ENCODE measurements at regions not wholly inside any gene's neighbourhood (a gene's known extent, or its start where the extent isn't known, plus 50 kb on each side); places are given as distances from the start of the nearest gene placed in this dataset.

DNA sequence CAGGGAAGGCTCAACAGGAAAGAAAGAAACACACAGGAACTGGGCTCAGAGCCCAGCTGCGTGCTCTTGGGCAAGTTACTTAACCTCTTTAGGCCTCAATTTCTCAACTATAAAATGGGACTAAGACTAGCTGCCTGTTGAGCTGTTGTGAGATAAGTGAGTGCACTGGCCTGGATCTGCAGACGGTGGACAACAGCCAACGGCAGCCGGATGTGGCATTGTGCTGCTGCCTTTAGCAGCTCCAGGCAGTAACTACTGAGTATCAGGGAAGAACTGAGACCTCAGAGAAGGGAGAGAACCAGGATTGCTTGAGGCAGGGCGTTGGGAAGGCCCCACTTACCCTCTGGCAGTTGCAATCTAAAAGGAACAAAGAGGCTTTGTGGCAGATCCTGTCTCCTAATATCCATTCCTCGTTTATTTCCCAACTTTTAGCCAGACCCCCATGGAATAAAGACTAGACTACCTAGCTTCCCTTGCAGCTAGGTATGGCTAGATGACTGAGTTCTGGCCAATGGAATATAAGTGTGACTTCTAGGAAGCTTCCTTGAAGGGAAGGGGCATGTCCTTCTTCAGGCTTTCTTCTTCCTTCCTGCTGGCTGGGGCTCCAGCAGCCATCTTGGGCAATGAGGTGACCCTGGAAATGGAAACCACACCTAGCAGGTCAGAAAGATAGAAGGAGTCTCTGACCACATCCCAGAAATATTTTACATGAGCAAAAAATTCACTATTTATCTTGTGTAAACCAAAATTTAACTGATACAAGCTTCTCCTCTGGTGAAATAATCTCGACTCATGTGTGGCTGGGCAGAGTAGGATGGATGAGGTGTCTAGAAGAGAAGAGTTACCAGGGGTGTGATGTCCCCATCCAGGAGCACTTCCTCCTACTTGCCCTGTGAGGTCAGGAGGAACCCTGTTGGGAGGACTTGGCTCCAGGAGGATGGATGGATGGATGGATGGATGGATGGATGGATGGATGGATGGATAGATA, 67.6 kb downstream of the MRPL14 start:
- intact Hi-C loops (cut with micrococcal nuclease; ENCODE audit: unreplicated experiment) (no loop called here), in situ Hi-C loops (cut with HindIII; ENCODE audit: extremely low pct_ligation_motif_present, low pct_unique_long_range_greater_than_20kb) (no loop called here)
- DNase-seq (ENCODE audit: low spot score) (no peak), ATAC-seq (no peak), FAIRE-seq (no peak)
- CTCF ChIA-PET (ENCODE audit: low intra/inter-chr PET ratio, low total read pairs) = no interaction called here
- H3K9me3 ChIP-seq (ENCODE audit: low read length) = no peaks in the 10 kb centered on the region
- no peaks in the 10 kb centered on the region for H3K36me3 ChIP-seq (replicated peaks in 1 of 2; ENCODE audit: control insufficient read depth in 1 of 2, insufficient read depth in 2 of 2, low read length in 2 of 2)
- POLR2A ChIA-PET = no interaction called here
- H3K4me1 ChIP-seq (ENCODE audit: insufficient read depth, low read length) = peaks cover 82% of the 10 kb centered on the region
- 31% methylated on average over 7 of the region's 7 CpGs for WGBS (ENCODE audit: low lambda C conversion rate)
- H3K27ac ChIP-seq (ENCODE audit: extremely low read length, insufficient read depth, low read length) = no peak overlapping the region
- H3K9ac ChIP-seq (ENCODE audit: insufficient read depth, low read depth, low read length) = peak overlapping the region; percentile 52; the same call in 1 of the 2 replicates
- peak overlapping the region in 1 of 3 experiments; percentile 60; a peak in 2 of 6 replicates for H3K4me3 ChIP-seq (replicated peaks in 1 of 3; ENCODE audit: insufficient read depth in 1 of 3, low read depth in 2 of 3, low read length in 3 of 3)
- peak overlapping the region; percentile 76 for H3K4me2 ChIP-seq (ENCODE audit: low read depth, low read length)
- no peak overlapping the region for H2AFZ ChIP-seq (ENCODE audit: low read length)
- BruUV-seq (replicated peaks) = no TSS peak
- H4K20me1 ChIP-seq (ENCODE audit: insufficient read depth, low read length) = no peaks in the 10 kb centered on the region
- H3K79me2 ChIP-seq (ENCODE audit: insufficient read depth, low read length) = no peaks in the 10 kb centered on the region
- peaks cover 0 to 8% of the 10 kb centered on the region in 2 experiments; a peak in 3 of 5 replicates for H3K27me3 ChIP-seq (ENCODE audit: control insufficient read depth in 1 of 2, insufficient read depth in 2 of 2, low read length in 2 of 2)
- TF ChIP-seq ZNF737 (CRISPR knock-in tag; IDR thresholded peaks at IDR 0.05; ENCODE audit: borderline replicate concordance) (no peak), NFATC3 (CRISPR knock-in tag; IDR thresholded peaks at IDR 0.05) (no peak), TBX3 (IDR thresholded peaks at IDR 0.05; ENCODE audit: borderline replicate concordance) (no peak), ETV5 (CRISPR knock-in tag; IDR thresholded peaks at IDR 0.05; ENCODE audit: borderline replicate concordance) (peak; percentile 36; the same call in 1 of the 2 replicates), KDM5B (CRISPR knock-in tag; IDR thresholded peaks at IDR 0.05; ENCODE audit: borderline replicate concordance) (no peak), HNF4G (IDR thresholded peaks at IDR 0.05; ENCODE audit: borderline replicate concordance, low read depth, low read length) (no peak), HNF4G (CRISPR knock-in tag; IDR thresholded peaks at IDR 0.05; ENCODE audit: borderline replicate concordance, low read depth) (no peak), KDM2A (CRISPR knock-in tag; IDR thresholded peaks at IDR 0.05; ENCODE audit: borderline replicate concordance, low read depth) (no peak), HMGA1 (CRISPR knock-in tag; conservative IDR thresholded peaks at IDR 0.05) (no peak), ZNF713 (CRISPR knock-in tag; IDR thresholded peaks at IDR 0.05) (no peak)
- TF ChIP-seq, protein P1, sequence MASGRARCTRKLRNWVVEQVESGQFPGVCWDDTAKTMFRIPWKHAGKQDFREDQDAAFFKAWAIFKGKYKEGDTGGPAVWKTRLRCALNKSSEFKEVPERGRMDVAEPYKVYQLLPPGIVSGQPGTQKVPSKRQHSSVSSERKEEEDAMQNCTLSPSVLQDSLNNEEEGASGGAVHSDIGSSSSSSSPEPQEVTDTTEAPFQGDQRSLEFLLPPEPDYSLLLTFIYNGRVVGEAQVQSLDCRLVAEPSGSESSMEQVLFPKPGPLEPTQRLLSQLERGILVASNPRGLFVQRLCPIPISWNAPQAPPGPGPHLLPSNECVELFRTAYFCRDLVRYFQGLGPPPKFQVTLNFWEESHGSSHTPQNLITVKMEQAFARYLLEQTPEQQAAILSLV (CRISPR knock-in tag; IDR thresholded peaks at IDR 0.05; ENCODE audit: borderline replicate concordance) = peak; percentile 48; the same call in 1 of the 2 replicates
- TF ChIP-seq, protein P2, sequence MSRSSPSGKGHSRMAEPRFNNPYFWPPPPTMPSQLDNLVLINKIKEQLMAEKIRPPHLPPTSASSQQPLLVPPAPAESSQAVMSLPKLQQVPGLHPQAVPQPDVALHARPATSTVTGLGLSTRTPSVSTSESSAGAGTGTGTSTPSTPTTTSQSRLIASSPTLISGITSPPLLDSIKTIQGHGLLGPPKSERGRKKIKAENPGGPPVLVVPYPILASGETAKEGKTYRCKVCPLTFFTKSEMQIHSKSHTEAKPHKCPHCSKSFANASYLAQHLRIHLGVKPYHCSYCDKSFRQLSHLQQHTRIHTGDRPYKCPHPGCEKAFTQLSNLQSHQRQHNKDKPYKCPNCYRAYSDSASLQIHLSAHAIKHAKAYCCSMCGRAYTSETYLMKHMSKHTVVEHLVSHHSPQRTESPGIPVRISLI (CRISPR knock-in tag; IDR thresholded peaks at IDR 0.05; ENCODE audit: borderline replicate concordance) = no peak
- TF ChIP-seq, protein P3, sequence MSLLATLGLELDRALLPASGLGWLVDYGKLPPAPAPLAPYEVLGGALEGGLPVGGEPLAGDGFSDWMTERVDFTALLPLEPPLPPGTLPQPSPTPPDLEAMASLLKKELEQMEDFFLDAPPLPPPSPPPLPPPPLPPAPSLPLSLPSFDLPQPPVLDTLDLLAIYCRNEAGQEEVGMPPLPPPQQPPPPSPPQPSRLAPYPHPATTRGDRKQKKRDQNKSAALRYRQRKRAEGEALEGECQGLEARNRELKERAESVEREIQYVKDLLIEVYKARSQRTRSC (CRISPR knock-in tag; IDR thresholded peaks at IDR 0.05; ENCODE audit: low read depth) = no peak
- TF ChIP-seq, protein P4, sequence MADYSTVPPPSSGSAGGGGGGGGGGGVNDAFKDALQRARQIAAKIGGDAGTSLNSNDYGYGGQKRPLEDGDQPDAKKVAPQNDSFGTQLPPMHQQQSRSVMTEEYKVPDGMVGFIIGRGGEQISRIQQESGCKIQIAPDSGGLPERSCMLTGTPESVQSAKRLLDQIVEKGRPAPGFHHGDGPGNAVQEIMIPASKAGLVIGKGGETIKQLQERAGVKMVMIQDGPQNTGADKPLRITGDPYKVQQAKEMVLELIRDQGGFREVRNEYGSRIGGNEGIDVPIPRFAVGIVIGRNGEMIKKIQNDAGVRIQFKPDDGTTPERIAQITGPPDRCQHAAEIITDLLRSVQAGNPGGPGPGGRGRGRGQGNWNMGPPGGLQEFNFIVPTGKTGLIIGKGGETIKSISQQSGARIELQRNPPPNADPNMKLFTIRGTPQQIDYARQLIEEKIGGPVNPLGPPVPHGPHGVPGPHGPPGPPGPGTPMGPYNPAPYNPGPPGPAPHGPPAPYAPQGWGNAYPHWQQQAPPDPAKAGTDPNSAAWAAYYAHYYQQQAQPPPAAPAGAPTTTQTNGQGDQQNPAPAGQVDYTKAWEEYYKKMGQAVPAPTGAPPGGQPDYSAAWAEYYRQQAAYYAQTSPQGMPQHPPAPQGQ (CRISPR knock-in tag; IDR thresholded peaks at IDR 0.05; ENCODE audit: borderline replicate concordance) = no peak
